ENCODE measurements at regions not wholly inside any gene's neighbourhood (a gene's known extent, or its start where the extent isn't known, plus 50 kb on each side); places are given as distances from the start of the nearest gene placed in this dataset.

GRCh38 chr18:42165922-42166513, 211.0 kb downstream of the PIK3C3 start:
- TF ChIP-seq CTCF (conservative IDR thresholded peaks at IDR 0.05) (no peak), ZFX (IDR thresholded peaks at IDR 0.05) (no peak)

Measured in C4-2B (cell line).